ENCODE measurements at regions not wholly inside any gene's neighbourhood (a gene's known extent, or its start where the extent isn't known, plus 50 kb on each side); places are given as distances from the start of the nearest gene placed in this dataset.
"Not testable (repeated sequence)": the region's sequence is repeated elsewhere in the genome, so short reads cannot be mapped to it uniquely, and the experiment has no call there.

DNA sequence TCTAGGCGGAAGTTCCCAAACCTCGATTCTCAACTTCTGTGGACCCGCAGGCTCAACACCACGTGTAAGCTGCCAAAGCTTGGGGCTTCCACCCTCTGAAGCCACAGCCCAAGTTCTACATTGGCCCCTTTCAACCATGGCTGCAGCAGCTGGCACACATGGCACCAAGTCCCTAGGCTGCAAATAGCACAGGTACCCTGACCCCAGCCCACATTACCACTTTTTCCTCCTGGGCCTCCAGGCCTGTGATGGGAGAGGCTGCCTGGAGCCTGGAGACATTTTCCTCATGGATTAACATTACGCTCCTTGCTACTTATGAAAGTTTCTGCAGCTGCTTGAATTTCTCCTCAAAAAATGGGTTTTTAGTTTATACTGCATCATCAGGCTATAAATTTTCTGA, 479.5 kb downstream of the PCDH7 start:
- no peaks in the 10 kb centered on the region for H3K4me1 ChIP-seq
- intact Hi-C loops (cut with DNase I) = no loop called here
- ATAC-seq (no peak), DNase-seq (no peak)
- H3K4me3 ChIP-seq = no peak overlapping the region
- 94% methylated on average over 5 of the region's 5 CpGs for WGBS, 2 donors
- no peak overlapping the region for H3K27ac ChIP-seq
- H3K27me3 ChIP-seq = no peaks in the 10 kb centered on the region
- TF ChIP-seq, protein P1, sequence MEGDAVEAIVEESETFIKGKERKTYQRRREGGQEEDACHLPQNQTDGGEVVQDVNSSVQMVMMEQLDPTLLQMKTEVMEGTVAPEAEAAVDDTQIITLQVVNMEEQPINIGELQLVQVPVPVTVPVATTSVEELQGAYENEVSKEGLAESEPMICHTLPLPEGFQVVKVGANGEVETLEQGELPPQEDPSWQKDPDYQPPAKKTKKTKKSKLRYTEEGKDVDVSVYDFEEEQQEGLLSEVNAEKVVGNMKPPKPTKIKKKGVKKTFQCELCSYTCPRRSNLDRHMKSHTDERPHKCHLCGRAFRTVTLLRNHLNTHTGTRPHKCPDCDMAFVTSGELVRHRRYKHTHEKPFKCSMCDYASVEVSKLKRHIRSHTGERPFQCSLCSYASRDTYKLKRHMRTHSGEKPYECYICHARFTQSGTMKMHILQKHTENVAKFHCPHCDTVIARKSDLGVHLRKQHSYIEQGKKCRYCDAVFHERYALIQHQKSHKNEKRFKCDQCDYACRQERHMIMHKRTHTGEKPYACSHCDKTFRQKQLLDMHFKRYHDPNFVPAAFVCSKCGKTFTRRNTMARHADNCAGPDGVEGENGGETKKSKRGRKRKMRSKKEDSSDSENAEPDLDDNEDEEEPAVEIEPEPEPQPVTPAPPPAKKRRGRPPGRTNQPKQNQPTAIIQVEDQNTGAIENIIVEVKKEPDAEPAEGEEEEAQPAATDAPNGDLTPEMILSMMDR (IDR thresholded peaks at IDR 0.05) = no peak
- H3K9me3 ChIP-seq = peaks cover 0 to 42% (median 0%) of the 10 kb centered on the region in 11 donors
- no peaks in the 10 kb centered on the region for H3K36me3 ChIP-seq

DNA sequence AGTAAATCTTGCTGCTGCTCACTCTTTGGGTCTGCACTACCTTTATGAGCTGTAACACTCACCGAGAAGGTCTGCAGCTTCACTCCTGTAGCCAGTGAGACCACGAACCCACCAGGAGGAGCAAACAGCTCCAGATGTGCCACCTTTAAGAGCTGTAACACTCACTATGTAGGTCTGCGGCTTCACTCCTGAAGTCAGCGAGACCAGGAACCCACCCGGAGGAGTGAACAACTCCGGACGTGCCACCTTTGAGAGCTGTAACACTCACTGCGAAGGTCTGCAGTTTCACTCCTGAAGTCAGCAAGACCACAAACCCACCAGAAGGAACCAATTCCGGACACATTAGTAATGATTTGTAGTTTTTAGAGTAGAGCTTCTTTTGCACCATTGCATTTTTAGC, 481.9 kb downstream of the PCDH7 start:
- 81 to 92% methylated on average over 9 of the region's 9 CpGs for WGBS, 2 donors
- ATAC-seq; H3K36me3 ChIP-seq; intact Hi-C loops (cut with DNase I); H3K4me1 ChIP-seq; H3K4me3 ChIP-seq; DNase-seq; H3K27ac ChIP-seq; H3K27me3 ChIP-seq: not testable (repeated sequence)
- peaks cover 0 to 33% (median 0%) of the 10 kb centered on the region in 11 donors for H3K9me3 ChIP-seq

DNA sequence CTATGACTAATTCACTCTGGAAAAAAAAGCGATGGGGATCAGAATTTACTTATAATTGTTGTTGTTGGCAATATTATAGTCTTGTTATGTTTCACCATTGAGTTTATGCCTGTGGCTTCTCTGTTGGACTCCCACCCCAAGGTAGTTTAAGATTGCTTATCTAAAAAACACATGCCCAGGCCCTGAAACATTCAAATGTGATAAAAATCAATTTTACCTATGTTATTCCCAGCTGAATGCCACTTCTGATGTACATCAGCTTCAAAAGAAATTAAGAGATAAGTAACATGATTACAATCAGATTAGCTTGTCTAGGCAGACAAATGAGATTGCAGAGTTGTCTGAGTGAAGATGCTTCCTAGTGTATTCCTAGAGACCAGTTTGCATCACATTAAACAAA, 484.7 kb downstream of the PCDH7 start:
- 84 to 86% methylated on average over 1 of the region's 1 CpG for WGBS, 2 donors
- intact Hi-C loops (cut with DNase I) = no loop called here
- H3K9me3 ChIP-seq = peaks cover 0 to 11% (median 0%) of the 10 kb centered on the region in 11 donors
- no peak overlapping the region for H3K4me3 ChIP-seq
- no peaks in the 10 kb centered on the region for H3K27me3 ChIP-seq
- no peak for ATAC-seq
- no peak overlapping the region for H3K27ac ChIP-seq
- H3K36me3 ChIP-seq = no peaks in the 10 kb centered on the region
- DNase-seq = no peak
- no peaks in the 10 kb centered on the region for H3K4me1 ChIP-seq
- TF ChIP-seq, protein P1 (IDR thresholded peaks at IDR 0.05) = no peak

DNA sequence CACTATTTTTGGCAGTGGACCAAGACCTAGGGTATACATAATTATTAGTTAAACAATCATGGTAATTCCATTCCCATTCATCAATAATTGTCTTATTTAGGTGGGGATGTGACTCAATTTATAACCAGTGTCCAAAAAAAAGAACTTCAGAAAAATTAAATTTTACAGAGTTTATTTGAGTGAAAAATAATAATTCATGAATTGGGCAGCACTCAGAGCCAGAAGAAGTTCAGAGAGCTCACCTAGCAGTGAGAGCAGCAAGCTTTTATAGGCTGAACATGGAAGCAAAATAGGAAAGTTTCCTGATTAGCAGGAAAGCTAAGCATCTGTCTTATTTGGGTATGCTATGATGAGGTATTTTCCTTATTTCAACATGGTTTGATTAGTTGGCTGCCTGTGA, 500.8 kb downstream of the PCDH7 start:
- Histone ChIP-seq H3K4me1 (no peaks in the 10 kb centered on the region), H3K36me3 (no peaks in the 10 kb centered on the region), H3K27ac (no peak overlapping the region), H3K27me3 (no peaks in the 10 kb centered on the region), H3K4me3 (no peak overlapping the region), H3K9me3 (peaks cover 0 to 9% (median 0%) of the 10 kb centered on the region in 11 donors)
- intact Hi-C loops (cut with DNase I) = no loop called here
- DNase-seq (no peak), ATAC-seq (no peak)
- TF ChIP-seq, protein P1 (IDR thresholded peaks at IDR 0.05) = no peak

DNA sequence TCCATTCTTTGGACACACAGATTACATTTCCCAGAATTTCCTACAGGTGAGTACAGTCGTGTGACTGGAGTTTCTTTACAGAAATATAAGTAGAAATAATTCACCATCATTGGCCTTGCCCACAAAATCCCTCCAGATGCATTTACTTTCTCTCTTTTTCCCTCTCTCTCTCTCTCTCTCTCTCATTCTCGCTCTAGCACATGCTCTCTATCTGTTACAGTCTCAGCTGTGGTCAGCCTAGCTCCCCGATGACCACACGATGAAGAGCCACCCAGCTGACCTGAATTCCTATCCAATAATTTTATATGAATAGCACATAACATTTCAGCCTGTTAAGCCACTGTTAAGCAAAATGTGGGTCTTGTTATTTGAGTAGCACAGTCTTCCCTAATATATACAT, 507.9 kb downstream of the PCDH7 start:
- no peaks in the 10 kb centered on the region for H3K4me1 ChIP-seq
- H3K4me3 ChIP-seq = no peak overlapping the region
- H3K27ac ChIP-seq = no peak overlapping the region
- H3K36me3 ChIP-seq = no peaks in the 10 kb centered on the region
- intact Hi-C loops (cut with DNase I) = no loop called here
- 78 to 84% methylated on average over 4 of the region's 4 CpGs for WGBS, 2 donors
- TF ChIP-seq, protein P1 (IDR thresholded peaks at IDR 0.05) = no peak
- H3K27me3 ChIP-seq = no peaks in the 10 kb centered on the region
- DNase-seq (no peak), ATAC-seq (no peak)
- no peaks in the 10 kb centered on the region for H3K9me3 ChIP-seq
